Adrenal gland (tissue), 9 donors: ENCODE measurements at regions not wholly inside any gene's neighbourhood (a gene's known extent, or its start where the extent isn't known, plus 50 kb on each side); places are given as distances from the start of the nearest gene placed in this dataset.

ENCODE experiments used
- DNase-seq, 7 donors: peaks; one replicate each; pipeline ENCODE4 v3.0.0-alpha.2; 2019 to 2020
- H3K27ac ChIP-seq, 5 donors: fragments of 200-600 bp; sonication (generic) in 4 of 5; 1 replicate in 3 of 5; 2 replicates in 2 of 5; pipeline versions ENCODE4 v1.5.1 to v1.8.0; 2016 to 2020; ENCODE audit warnings: mild to moderate bottlenecking in 1 of 5
- H3K27me3 ChIP-seq: fragments of 200-600 bp; 2 replicates; pipeline ENCODE4 v1.8.0; 2021
- H3K36me3 ChIP-seq, 2 donors: fragments of 200-600 bp; replicated peaks in 1 of 2; 1 replicate in 1 of 2; 2 replicates in 1 of 2; pipeline versions ENCODE4 v1.5.1 to v1.8.0; 2018 to 2022
- H3K4me1 ChIP-seq, 2 donors: fragments of 200-600 bp; replicated peaks in 1 of 2; 1 replicate in 1 of 2; 2 replicates in 1 of 2; pipeline versions ENCODE4 v1.5.1 to v1.8.0; 2018 to 2021
- H3K4me3 ChIP-seq, 4 donors: fragments of 200-600 bp; sonication (generic) in 3 of 4; one replicate each; pipeline ENCODE4 v1.5.1; 2016 to 2018
- H3K9me3 ChIP-seq, 3 donors: fragments of 200-600 bp; sonication (generic) in 1 of 3; replicated peaks in 1 of 3; 1 replicate in 2 of 3; 2 replicates in 1 of 3; pipeline versions ENCODE4 v1.5.1 to v1.8.0; 2016 to 2021
- CTCF ChIP-seq, 6 experiments: fragments of 450-650 bp in 4 of 6; fragments of 200-600 bp in 2 of 6; sonication (generic) in 1 of 6; IDR thresholded peaks; 1 replicate in 5 of 6; 2 replicates in 1 of 6; pipeline versions ENCODE4 v1.5.1 to v1.8.0; 2016 to 2021; ENCODE audit warnings: antibody characterized with exemption in 6 of 6, mild to moderate bottlenecking in 2 of 6, moderate library complexity in 1 of 6
- POLR2A ChIP-seq, 2 donors: fragments of 450-650 bp; IDR thresholded peaks; one replicate each; pipeline ENCODE4 v1.6.1; 2017; ENCODE audit warnings: antibody characterized with exemption in 2 of 2, mild to moderate bottlenecking in 2 of 2, moderate library complexity in 1 of 2
- WGBS, 4 donors: extraction: QIAGEN DNeasy Blood & Tissue Kit in 2 of 4; methylation state at CpG; one replicate each; pipeline versions ENCODE4 v1.1.5 to v1.1.7; 2013 to 2017; 5-methylcytosine and 5-hydroxymethylcytosine counted together
- intact Hi-C, 2 donors: fragments of 100-400 bp; cut with DNase I; formaldehyde crosslinking; loops; one replicate each; pipeline versions ENCODE4 v1.14.1 to v1.15.0; 2022 to 2023
- donor health status: healthy with polysubstance abuse.
- donor health status: Bipolar disorder and iron deficiency.
- donor health status: DM: yes; HTN: yes; CAD: no.
- donor health status: DM: no; HTN: no; CAD: no.
- donor health status: DM: no; HTN: no; CAD: no.

DNA sequence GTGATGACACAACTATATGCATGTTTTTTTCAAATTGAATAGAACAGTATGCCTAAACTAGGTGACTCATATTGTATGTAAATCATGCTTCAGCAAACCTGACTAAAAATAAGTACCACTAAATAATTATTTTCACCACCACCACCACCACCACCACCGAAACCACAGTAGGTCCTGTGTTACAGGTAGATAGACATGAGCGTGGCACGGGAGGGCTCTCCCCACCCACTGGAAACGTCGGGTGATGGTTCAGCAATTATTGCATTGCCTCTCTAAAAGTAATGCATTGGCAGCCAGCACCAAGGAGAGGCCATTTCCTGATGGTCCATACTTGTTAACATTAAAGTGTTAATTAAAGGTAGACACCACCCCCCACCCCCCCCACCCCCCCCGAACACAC is 297.0 kb upstream of the NCAM2 start:
- Histone ChIP-seq H3K9me3 (no peaks in the 10 kb centered on the region), H3K4me3 (no peak overlapping the region), H3K27ac (no peak overlapping the region), H3K36me3 (no peaks in the 10 kb centered on the region), H3K4me1 (no peaks in the 10 kb centered on the region), H3K27me3 (no peaks in the 10 kb centered on the region)
- intact Hi-C loops, result no loop called here
- 76 to 89% (median 85%) methylated on average over 5 to 6 of the region's 6 CpGs for WGBS, 4 donors
- DNase-seq, result no peak
- no peak for TF ChIP-seq CTCF (IDR thresholded peaks at IDR 0.05)
- TF ChIP-seq POLR2A (IDR thresholded peaks at IDR 0.05), result no peak

- no peaks in the 10 kb centered on the region for H3K9me3 ChIP-seq
- no peak for DNase-seq
- H3K36me3 ChIP-seq, result no peaks in the 10 kb centered on the region
- no peaks in the 10 kb centered on the region for H3K4me1 ChIP-seq
- no peaks in the 10 kb centered on the region for H3K27me3 ChIP-seq
- 40 to 55% (median 45%) methylated on average over 4 of the region's 4 CpGs for WGBS, 4 donors
- H3K4me3 ChIP-seq, result no peak overlapping the region
- TF ChIP-seq CTCF (IDR thresholded peaks at IDR 0.05), result no peak
- no peak for TF ChIP-seq POLR2A (IDR thresholded peaks at IDR 0.05)
- intact Hi-C loops, result no loop called here
- H3K27ac ChIP-seq, result no peak overlapping the region
Measured at GRCh38 chr21:20703112-20703767, 295.0 kb upstream of the NCAM2 start.

DNA sequence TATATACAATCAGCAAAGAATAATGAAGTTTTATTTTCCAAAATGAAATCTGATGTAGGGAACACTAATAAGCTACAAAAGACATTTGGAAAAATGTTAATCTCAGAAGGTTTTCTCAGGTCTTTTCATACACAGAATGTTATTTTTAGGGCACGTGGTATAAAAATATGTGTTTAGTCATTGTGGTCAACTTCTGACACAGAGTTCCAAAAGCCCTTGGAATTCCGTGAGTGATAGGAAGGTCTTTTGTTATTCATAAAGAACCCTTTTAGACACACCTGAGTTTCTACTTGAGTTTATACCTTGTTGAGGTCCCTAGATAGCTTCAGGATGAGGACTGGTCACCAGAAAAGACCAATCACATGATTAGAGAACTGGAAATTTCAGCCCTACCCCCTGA is 277.6 kb upstream of the NCAM2 start:
- no peaks in the 10 kb centered on the region for H3K9me3 ChIP-seq
- no peaks in the 10 kb centered on the region for H3K27me3 ChIP-seq
- no peak overlapping the region for H3K4me3 ChIP-seq
- no peak overlapping the region for H3K27ac ChIP-seq
- no peaks in the 10 kb centered on the region for H3K4me1 ChIP-seq
- TF ChIP-seq POLR2A (IDR thresholded peaks at IDR 0.05) (no peak), CTCF (IDR thresholded peaks at IDR 0.05) (no peak)
- intact Hi-C loops, result no loop called here
- no peak for DNase-seq
- 47 to 57% (median 49%) methylated on average over 2 of the region's 2 CpGs for WGBS, 4 donors
- H3K36me3 ChIP-seq, result no peaks in the 10 kb centered on the region

DNA sequence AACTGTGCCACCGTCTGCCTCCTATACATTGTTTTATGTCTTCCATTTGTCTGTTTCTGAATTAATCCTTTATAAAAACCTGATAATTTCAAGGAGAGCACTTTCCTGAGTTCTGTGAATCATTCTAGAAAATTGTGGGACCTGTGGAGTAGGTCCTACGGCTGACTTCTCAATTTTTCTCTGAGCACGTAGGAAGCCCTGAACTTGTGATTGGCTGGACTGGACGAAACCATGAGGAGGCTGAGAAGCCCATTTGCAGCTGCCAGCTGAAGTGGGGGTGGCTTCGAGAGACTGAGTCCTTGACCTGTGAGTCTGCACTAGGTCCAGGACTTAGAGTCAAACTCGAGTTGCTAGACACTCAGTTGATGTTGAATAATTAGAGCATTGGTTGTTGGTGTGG is 277.1 kb upstream of the NCAM2 start:
- H3K27me3 ChIP-seq, result no peaks in the 10 kb centered on the region
- no peak overlapping the region for H3K27ac ChIP-seq
- intact Hi-C loops, result no loop called here
- no peak overlapping the region for H3K4me3 ChIP-seq
- H3K4me1 ChIP-seq, result no peaks in the 10 kb centered on the region
- H3K36me3 ChIP-seq, result no peaks in the 10 kb centered on the region
- DNase-seq, result no peak
- 65 to 81% (median 67%) methylated on average over 6 of the region's 6 CpGs for WGBS, 4 donors
- no peak for TF ChIP-seq CTCF (IDR thresholded peaks at IDR 0.05)
- no peak for TF ChIP-seq POLR2A (IDR thresholded peaks at IDR 0.05)
- no peaks in the 10 kb centered on the region for H3K9me3 ChIP-seq
